ENCODE measurements at regions not wholly inside any gene's neighbourhood (a gene's known extent, or its start where the extent isn't known, plus 50 kb on each side); places are given as distances from the start of the nearest gene placed in this dataset.

GRCh38 chr1:55586771-55587170, 371.6 kb upstream of the USP24 start:
- no peak for DNase-seq

- DNase-seq = no peak
Measured at GRCh38 chr1:55585402-55585792, 370.2 kb upstream of the USP24 start.

- peak; percentile 78 for DNase-seq
Measured at GRCh38 chr1:55584526-55585401, 369.6 kb upstream of the USP24 start.

- DNase-seq = no peak
Measured at GRCh38 chr1:55582084-55582483, 366.9 kb upstream of the USP24 start.

- DNase-seq = no peak
Measured at GRCh38 chr1:55580845-55581332, 365.7 kb upstream of the USP24 start.

- DNase-seq = no peak
Measured at GRCh38 chr1:55579332-55580001, 364.3 kb upstream of the USP24 start.

- no peak for DNase-seq
Measured at GRCh38 chr1:55578646-55579045, 363.5 kb upstream of the USP24 start.

- no peak for DNase-seq
Measured at GRCh38 chr1:55575571-55576279, 360.6 kb upstream of the USP24 start.

GRCh38 chr1:55574691-55575225, 359.6 kb upstream of the USP24 start:
- DNase-seq = no peak

- DNase-seq = no peak
Measured at GRCh38 chr1:55572878-55573734, 357.9 kb upstream of the USP24 start.

- no peak for DNase-seq
Measured at GRCh38 chr1:55571767-55572166, 356.6 kb upstream of the USP24 start.

GRCh38 chr1:55569417-55569816, 354.3 kb upstream of the USP24 start:
- no peak for DNase-seq

- DNase-seq = no peak
Measured at GRCh38 chr1:55568732-55569131, 353.6 kb upstream of the USP24 start.

- no peak for DNase-seq
Measured at GRCh38 chr1:55560266-55560665, 345.1 kb upstream of the USP24 start.

- no peak for DNase-seq
Measured at GRCh38 chr1:55559842-55560241, 344.7 kb upstream of the USP24 start.

GRCh38 chr1:55559161-55559611, 344.0 kb upstream of the USP24 start:
- DNase-seq = no peak

- DNase-seq = no peak
Measured at GRCh38 chr1:55558515-55558914, 343.4 kb upstream of the USP24 start.

GRCh38 chr1:55555956-55556725, 341.0 kb upstream of the USP24 start:
- no peak for DNase-seq

- DNase-seq = no peak
Measured at GRCh38 chr1:55554611-55555010, 339.4 kb upstream of the USP24 start.

GRCh38 chr1:55552636-55553035, 337.5 kb upstream of the USP24 start:
- no peak for DNase-seq

GRCh38 chr1:55547405-55547804, 332.2 kb upstream of the USP24 start:
- no peak for DNase-seq

Data from retina (tissue), 1 donor.